ENCODE measurements at regions not wholly inside any gene's neighbourhood (a gene's known extent, or its start where the extent isn't known, plus 50 kb on each side); places are given as distances from the start of the nearest gene placed in this dataset.

DNA sequence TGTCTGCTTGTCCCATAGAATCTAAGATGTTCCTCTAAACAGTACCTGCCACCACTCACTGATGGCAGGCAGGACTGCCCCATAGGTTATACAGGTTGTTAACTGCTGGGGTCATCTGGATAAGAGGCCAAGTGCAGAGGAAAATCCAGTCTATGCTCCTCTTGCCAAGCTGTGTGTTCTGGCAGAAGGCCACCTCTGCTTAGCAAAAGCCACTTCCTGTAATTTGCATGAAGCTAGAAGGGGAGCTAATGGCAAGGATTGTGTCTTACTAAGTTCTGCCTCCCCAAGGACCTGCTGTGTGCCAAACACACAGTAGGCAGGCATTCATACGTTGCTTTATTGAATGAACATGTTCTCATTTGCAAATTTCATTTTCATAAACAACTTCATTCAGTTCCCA is 445.4 kb downstream of the BCL11B start:
- DNase-seq: no peak

DNA sequence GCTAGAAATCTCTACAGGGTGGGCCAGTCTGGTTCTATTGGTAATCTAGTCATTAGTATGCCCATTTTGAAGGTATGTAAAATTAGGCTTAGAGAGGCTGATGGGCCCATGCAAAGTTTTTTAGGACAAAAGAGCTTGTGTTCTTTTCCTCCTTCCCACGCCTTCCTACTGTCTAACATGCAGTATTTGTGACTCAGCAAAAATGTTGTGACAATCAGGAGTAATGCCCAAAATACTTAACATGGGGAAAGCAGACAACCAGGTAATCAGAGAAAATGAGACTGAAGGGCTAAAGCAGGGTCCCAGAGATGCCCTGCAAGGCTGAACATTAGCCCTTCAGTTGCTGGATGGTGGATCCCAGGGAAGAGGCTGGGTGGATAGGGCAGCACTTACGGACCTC is 437.9 kb downstream of the BCL11B start:
- no peak for DNase-seq

DNA sequence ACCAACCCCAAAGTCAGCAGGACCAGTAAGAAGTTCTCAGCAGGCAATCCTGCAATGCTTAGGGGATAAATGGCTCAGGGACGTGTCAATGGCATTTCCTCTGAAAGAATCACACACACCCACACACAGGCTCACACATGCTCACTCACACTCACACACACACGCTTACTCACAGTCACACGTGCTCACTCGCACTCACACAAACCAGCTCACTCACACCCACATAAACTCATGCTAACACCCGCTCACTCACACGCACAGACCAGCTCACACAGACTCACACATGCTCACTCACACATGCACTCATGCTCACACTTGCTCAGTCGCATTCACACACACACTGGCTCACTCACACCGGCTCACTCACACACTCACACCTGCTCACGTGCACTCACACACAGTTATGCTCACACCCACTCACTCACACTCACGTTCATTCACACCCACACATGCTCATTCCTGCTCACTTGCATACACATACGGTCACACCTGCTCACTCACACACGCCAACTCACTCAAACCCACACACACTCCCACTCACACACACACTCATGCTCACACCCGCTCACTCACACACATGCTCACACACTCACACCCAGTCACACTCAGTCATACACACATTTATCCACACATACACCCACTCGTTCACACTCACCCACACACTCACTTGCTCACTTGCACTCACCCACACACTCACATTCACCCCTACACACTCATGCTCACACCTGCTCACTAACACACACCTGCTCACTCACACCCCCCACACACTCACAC is 436.8 kb downstream of the BCL11B start:
- no peak for DNase-seq

DNA sequence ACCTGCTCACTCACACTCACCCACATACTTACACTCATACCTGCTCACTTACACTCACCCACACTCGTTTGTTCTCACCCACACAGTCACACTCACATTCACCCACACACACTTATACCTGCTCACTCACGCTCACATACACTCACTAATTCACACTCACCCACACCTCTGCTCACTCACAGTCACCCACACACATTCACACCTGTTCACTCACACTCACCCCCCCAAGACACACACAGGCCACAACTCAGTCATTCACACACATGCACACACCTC is 436.2 kb downstream of the BCL11B start:
- DNase-seq: no peak

DNA sequence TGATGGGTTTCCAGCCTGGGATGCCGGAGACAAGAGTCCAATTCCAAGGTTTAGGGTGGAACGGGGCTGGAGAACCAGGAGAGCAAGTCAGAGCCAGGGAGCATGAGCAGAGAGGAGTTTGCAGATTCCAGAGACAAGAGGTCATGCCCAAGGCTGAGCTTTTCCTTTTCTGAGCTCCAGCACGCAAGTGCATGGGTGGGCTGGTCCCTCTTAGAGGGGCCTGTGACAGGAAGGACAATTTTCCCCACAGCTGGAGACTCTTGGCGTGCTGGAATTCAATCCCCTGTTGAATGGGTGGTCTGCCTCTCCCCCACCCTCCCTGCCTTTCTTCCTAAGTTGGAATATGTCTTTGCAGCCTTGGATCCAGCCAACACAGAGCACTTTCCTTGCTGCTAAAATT is 431.9 kb downstream of the BCL11B start:
- no peak for DNase-seq

DNA sequence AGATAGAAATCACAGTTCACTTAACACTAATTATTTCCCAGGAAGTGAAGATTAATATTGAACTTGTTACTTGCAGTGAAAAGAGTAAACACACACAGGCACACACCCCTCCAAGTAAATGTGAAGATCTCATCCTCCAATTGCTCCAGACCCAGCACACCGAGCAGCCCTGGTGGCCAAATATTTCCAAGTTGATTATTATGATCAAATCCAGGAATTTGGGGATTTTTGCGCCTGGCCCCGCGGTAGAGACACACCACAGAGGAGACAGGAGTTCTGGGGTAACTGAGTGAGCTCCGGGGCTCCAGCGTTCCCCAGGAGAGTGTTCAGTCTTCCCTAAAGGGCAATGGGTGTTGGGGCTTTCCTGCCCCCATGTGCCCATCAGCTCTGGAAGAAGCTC is 431.5 kb downstream of the BCL11B start:
- no peak for DNase-seq

DNA sequence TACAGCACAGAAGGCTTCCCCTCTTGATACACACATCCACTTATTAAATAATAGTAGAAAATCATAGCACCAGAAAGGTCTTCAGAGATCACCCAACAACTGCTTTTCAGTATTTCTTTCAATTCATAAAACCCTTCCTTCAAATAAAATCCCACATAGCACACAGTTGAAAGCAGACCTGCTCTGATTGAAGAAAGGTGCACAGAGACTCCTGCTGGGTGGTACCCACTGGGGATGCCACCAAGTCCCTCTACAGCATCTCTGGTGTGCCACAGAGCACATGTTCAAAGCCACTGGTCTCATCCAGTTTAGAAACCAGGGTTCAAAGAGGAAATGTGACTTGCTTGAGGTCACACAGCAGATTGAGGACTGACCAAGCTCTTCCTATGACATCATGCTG is 427.5 kb downstream of the BCL11B start:
- DNase-seq: no peak

DNA sequence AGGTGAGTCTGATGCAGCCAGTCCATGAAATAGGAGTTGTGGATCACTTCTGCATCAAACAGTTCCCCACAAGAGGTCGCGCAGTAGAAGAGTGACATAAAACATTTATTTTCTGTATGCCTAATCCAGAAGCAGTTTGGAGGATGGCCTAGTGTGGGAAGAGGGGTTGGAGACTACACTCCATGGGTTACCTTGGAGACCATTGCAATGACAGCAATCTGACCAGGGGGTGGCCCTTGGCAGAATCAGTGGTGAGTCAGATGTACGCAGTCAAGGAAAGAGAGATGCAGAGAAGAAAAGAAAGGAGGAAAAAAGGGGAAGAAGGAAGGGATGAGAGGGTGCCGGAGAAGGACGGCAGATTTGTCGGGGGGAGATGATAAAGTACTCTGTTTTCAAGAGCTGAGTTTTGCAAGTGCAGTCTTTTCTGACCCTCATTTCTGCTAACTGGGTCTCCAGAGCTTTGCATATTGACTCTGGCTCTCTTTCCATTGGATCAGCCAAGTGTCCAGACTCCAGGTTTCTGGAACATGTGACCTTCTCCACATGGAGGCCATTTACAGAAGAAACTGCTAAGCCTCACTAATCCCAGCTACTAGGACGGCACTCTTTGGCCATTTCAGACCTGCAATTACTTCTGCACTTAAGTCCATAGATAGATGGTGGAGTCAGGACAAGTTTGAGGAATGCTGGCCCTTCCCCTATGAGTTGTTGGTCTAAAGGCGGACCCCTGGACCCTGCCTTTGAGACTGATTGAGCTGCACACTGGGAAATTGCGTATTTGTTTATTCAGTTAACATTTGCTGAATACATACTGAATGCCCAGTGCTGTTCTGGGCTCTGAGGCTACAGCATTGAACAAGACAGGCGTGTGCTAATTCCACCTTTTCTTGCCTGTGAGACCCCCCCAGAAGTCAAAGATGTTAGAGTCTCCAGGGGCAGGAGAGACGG is 424.2 kb downstream of the BCL11B start:
- no peak for DNase-seq

DNA sequence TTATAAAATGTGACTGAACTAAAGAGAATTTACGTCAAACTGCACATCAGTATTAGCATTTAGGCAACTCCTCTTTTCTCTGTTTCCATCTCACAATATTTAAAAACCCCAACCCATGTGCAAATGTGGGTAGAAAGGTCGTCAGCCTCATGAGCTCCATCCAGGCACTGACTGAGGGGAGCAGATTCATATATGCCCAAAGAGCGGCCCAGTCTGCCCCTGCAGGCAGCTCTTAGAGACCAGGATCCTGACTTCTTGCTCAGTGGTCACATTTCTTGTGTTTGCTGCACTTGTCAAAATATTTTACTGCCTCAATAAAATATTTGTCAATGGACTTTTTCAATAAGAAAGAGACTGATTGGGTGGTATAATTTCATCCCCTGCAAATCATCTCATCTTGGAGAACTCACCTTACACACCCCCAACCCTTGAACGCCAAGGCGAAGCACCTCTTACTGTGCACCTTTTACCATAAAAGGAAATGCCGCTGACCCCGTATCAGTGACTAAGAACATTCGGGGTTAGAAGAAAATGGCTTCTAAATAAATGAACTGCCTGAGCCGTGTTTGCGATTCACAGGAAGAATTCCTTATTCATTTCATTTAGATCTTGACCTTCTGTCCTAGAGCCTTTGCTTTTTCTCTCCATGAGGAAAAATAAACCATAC is 418.8 kb downstream of the BCL11B start:
- no peak for DNase-seq

DNA sequence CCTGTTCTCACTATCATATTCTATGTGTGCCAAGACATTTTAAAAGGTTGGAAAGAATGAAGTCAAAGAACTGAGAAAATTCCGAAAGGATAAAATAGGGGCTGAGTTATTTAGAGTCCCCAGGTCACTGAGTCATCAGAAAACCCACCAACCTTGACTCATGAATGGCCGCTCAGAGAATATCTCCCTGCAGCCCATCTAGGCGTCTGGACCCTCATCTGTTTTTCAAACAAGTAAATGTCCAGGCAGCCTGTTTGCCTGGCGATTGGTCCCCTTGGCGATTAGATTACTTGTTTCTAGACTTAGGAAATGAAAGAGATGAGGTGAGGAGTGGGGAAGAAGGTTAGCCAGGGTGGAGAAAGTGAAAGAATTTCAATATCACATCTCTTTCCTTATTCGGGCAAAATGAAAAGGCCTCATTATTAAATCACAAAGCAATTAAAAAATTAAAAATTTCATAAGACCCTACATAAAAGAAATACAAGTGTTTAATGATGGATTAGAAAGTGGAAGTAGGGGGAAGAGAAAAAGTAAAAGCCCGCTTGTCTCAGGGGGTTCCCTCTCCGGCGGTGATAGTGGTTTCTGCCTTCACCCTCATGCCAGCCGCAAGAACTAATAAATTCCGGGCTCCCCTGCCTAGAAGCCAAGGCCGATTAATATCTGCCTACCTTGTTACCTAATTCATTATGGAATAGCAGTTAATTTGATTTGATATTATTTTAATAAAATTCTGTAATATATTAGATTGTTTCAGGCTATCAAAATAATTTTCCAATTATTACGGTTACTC is 415.9 kb downstream of the BCL11B start:
- DNase-seq: no peak

DNA sequence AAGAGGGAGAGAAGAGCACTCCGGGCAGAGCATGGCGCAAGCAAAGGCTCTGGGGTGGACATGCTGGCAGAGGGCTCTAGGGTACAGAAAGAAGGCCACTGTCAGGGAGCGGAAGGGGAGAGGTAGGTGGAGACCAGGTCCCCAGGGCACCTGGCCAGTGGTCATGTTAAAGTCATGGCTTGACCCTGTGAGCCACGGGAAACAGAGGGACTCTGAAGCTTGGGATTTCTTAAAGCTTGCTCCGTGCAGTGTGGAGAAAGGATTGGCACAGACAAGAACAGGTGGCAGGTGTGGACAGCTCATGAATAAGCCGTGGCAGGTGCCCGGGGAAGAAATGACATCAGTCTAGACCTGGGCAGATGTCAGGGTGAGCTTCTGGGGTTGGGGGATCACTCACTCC is 413.8 kb downstream of the BCL11B start:
- DNase-seq: no peak

DNA sequence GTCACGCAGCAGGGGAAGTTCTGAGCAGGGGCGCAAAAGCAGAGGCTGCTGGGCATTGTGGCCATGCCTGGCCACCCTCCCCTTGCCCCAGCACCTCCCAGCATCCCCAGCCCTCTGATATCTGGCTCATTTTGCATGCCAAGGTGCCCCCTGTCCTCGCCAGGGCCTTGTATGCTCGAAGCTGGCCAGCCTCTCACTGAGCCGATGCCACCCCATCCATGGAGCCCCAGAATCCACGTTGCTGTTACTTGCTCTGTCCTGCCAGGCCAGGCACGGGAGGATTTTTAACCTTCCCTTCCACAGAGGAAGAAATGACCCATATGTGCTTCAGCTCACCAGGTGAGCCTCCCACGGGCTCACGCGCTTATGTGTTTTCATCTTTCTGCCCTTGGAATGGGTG is 413.4 kb downstream of the BCL11B start:
- DNase-seq: no peak

DNA sequence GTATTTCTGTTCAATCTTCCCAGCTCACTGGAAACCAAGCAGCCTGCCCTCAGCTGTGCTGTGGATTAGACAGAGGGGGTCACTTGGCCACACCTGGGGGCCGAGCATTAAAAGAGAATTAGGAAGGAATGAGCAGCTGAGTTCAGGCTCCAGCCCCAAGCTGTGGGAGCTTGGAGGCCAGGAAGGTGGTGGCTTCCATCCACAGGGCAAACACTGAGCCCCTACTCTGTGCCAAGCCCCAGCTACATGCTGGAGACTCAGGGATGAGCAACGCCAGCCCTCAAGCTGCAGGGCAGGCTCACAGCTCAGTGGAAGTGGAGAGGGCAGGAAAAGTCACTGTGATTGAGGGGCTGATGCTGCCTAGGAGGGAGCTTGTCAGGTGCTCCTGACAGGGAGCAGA is 412.7 kb downstream of the BCL11B start:
- no peak for DNase-seq

DNA sequence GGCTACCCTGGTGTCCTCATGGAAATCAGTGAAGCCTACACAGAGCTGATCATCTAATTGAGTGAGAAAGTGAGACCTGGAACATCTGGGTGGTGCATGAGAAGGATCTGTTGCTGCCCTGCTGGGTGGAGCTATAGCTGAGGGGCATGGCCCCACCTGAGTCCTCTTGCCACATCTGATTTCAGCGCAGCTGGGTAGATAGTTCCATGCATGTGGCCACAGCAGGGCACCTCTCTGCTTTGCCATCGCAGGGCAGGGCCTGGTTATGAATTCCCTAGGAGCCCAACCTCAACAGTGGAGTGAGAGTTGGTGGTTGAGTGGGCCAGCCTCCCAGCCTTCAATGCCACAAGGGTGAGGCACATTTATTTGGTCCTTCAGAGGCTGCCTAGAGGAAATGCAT is 407.8 kb downstream of the BCL11B start:
- DNase-seq: no peak

DNA sequence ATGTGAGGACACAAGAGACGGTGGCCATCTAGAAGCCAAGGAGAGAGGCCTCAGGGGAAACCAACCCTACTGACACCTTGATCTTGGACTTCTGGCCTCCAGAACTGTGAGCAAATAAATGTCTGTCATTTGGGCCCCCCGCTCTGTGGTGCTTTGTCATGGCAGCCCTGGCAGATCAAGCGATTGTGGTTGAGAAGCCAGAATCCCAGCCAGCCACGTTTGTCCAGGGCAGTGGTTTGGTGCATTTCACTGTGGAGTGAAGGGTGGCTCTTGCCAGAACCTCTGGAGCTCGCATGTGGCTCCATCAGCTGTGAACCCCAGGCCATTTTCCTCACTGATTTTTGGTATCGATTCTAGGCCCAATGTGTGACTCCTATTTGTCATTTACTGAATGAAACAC is 404.9 kb downstream of the BCL11B start:
- DNase-seq: no peak

DNA sequence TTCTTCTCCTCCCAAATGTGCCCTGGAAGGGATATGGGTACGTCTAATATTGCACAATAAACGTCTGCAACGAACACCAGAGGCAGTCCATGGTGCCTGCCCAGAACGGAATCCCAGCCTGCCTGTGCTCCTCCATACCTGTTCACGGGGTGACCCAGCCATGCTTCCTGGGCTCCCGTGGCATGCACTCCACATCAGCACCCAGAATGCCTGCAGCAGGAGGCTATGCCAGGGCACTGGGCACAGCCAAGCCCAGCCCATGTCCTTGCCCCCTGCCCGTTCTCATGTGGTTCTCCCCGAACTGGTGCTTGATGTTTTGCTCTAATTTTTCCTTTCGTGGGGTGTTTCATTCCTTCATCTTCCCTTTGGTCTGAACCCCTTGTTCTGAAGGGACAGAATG is 404.3 kb downstream of the BCL11B start:
- DNase-seq: no peak

DNA sequence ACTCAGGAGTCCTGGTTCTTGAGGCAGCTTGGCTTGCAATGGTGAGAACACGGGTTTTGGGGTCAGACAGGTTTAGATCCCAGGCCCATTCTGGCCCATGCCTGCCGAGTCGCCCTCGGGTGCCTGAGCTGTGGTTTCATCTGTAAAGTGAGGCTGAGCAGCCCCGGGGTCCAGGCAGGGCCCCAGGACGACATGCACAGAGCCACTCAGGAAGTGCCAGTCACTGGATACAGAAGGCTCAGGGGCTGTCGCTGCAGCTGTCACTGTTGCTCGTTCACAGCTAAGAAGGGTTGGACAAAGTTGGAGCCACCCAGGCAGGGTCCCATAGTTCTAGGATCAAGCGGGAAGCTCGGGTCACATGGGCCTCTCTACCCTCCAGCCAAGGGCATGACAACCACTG is 403.1 kb downstream of the BCL11B start:
- no peak for DNase-seq

DNA sequence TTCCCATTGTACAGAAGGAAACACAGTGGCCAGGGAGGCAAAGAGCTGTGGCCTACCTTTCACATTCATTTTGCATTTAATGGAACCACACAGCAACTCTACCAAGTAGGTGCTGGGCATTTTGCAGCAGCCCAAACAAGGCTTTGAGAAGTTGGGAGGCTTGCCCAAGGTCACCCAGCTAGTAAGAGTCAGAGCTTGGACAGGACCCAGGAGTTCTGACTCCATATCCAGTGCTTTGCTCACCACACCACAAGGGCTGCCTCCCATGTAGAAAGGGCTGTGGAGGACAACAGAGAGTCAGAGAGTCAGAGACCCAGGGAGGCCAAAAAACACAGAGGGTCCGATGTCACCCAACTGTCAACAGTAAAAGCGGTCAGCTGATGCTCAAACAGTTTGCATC is 400.2 kb downstream of the BCL11B start:
- no peak for DNase-seq

DNA sequence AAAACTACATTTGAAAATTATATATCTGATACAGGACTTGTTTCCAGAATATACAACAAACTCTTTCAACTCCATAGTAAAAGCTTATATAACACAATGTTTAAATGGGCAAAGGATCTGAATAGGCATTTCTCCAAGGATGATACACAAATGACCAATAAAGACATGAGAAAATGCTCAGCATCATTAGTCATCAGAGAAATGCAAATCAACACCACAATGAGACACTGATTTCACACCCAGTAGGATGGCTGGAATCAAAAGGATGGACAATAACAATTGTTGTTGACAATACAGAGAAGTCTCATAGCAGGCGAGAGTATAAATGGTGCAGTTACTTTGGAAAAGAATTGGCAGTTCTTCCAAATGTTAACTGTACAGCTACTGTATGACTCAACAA is 394.9 kb downstream of the BCL11B start:
- no peak for DNase-seq

DNA sequence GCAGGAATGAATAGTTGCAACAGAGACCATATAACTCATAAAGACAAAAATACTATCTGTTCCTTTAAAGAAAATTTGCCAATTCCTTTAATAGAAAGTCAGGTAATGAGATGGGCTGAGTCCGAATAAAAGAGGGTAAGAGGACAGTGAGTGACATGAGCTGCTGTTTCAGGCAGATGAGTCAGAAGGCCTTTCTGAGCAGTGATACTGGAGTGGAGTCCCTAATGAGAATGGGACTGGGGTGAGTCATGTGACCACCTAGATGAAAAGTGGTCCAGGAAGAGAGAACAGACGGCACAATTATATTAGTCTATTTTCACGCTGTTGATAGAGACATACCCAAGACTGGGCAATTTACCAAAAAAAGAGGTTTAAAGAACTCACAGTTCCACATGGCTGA is 393.7 kb downstream of the BCL11B start:
- no peak for DNase-seq

DNA sequence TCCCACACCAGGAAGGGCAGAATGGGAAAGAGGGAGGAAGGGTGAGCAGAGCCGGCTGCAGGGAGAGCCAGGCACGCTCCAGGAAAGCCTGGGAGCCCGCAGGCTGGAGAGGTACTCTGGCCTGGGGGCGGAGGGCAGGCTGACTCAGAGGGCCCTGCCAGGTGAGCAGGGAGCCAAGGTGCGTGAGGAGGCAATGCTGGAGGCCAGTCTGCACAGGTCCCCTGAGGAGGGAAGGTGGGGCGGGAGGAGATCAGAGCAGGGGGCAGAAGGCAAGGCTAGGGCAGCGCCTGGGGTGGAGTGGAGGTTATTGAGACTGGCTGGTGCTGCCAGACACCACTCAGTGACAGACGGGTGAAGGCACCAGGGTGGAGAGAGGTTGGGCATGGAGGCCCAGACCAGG is 385.0 kb downstream of the BCL11B start:
- no peak for DNase-seq

DNA sequence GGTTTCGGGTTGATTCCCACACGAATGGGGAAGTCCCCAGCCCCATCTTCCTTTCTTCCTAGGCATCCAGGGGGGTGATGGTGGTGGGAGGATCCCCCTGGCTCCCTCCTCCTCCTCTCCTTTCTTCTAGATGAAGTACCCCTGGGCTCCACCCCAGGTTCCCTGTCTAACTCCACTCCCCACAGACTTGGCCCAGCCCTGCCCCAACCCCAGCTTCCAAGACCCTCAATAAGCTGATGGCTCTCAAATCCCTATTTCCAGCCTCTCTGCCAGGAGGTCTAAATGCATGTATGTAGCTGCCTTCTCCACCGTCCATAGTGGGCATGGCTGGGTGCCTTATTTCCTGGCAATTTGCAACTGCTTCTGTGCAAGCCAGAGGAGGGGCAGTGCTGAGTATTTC is 383.7 kb downstream of the BCL11B start:
- no peak for DNase-seq

All from inflammatory macrophage treated with lipopolysaccharide for 4 hours (primary cell).